Fibroblast of pulmonary artery (primary cell): ENCODE measurements at regions not wholly inside any gene's neighbourhood (a gene's known extent, or its start where the extent isn't known, plus 50 kb on each side); places are given as distances from the start of the nearest gene placed in this dataset.

Experiments used
- DNase-seq: peaks from one replicate; pipeline ENCODE4 v3.0.0-alpha.2; 2010; ENCODE audit warnings: low read depth
- H3K4me3 ChIP-seq: replicated peaks from 2 replicates; pipeline ENCODE4 v1.5.1; 2011; ENCODE audit warnings: low read depth, mild to moderate bottlenecking, control low read depth, low read length, moderate library complexity
- CTCF ChIP-seq: IDR thresholded peaks from 2 replicates; pipeline ENCODE4 v1.5.1; 2011; ENCODE audit warnings: mild to moderate bottlenecking, control low read depth, low read length, inconsistent platforms; ENCODE audit errors: missing control alignments

- no peak for TF ChIP-seq CTCF
- no peak for DNase-seq
- H3K4me3 ChIP-seq, result no peak overlapping the region
Measured at GRCh38 chr4:123606336-123606735, 209.7 kb downstream of the SPRY1 start.

- no peak for DNase-seq
- no peak for TF ChIP-seq CTCF
- H3K4me3 ChIP-seq, result no peak overlapping the region
Measured at GRCh38 chr4:123606946-123607542, 210.4 kb downstream of the SPRY1 start.

- no peak for TF ChIP-seq CTCF
- DNase-seq, result no peak
- H3K4me3 ChIP-seq, result no peak overlapping the region
Measured at GRCh38 chr4:123609829-123610228, 213.2 kb downstream of the SPRY1 start.

GRCh38 chr4:123613586-123614344 is 217.2 kb downstream of the SPRY1 start:
- no peak overlapping the region for H3K4me3 ChIP-seq
- no peak for TF ChIP-seq CTCF
- no peak for DNase-seq

- no peak for DNase-seq
- TF ChIP-seq CTCF, result no peak
- no peak overlapping the region for H3K4me3 ChIP-seq
Measured at GRCh38 chr4:123615901-123616300, 219.3 kb downstream of the SPRY1 start.

GRCh38 chr4:123616951-123617461 is 220.4 kb downstream of the SPRY1 start:
- TF ChIP-seq CTCF, result no peak
- no peak overlapping the region for H3K4me3 ChIP-seq
- peak; percentile 95 for DNase-seq
